T-helper 2 cell treated with Interferon-gamma antibody and Interleukin-4, amounts not matched to agents 100 ng/mL and 5 ng/mL, for 36 hours (primary cell): ENCODE measurements at regions not wholly inside any gene's neighbourhood (a gene's known extent, or its start where the extent isn't known, plus 50 kb on each side); places are given as distances from the start of the nearest gene placed in this dataset.

Experiments
- intact Hi-C: fragments of 100-400 bp; cut with micrococcal nuclease; formaldehyde crosslinking; loops from one replicate; pipeline ENCODE4 v1.15.1; 2023

DNA sequence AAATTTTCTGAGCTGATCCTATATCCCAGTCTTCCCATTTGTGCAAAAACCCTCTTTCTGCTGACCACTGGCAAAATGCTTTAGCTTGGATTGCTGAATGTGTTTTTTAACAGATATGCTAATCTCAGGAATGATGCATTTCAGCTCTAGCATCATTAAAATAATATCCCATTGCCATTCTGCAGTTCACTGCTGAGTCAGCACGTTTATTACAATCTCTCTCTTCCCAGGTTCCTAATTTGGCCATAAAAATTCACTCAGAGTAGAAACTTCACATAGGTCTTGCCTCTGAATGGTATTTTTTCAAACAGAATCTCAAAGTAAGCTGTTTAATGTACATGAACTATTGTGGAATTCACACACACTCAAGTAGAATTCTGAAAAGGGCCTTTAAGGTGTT is 509.6 kb upstream of the SUCLG2 start:
- intact Hi-C loops = no loop called here

DNA sequence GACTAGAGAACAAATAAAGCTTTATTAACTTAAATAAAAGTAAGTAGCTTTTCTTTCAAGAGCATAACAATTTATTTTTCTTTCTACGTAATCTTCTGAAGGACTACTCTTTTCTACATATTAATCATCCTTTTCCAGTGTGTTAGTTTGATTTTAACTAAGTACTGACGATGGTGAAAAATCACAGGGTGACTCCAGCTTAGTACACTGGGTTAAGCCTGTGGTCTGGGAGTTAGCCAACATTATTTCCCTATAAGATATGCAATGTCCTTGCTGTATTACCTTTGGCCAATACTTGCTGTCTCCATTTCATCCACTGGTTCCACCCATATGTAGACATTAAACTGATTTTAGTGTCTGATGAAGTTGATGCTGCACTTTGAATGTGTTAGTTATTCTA is 508.6 kb upstream of the SUCLG2 start:
- intact Hi-C loops = no loop called here

DNA sequence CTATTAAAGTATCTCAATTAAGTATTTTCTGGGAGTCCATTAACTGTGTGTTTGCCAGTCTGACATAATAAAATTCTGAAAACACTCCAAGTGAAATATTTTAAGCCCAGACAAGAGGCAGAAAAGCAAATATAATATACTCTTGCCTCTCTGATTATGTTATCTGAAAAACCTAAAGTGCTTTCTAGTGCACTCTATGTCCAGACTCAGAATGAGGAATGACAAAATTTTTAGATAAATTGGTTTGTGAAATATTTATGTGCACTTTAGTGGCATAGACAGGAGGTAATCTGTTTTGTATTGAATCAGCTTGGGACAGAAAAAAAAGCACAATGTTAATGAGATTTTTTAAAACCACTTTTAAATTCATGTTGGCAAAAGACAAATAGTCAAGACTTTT is 508.2 kb upstream of the SUCLG2 start:
- intact Hi-C loops = no loop called here

DNA sequence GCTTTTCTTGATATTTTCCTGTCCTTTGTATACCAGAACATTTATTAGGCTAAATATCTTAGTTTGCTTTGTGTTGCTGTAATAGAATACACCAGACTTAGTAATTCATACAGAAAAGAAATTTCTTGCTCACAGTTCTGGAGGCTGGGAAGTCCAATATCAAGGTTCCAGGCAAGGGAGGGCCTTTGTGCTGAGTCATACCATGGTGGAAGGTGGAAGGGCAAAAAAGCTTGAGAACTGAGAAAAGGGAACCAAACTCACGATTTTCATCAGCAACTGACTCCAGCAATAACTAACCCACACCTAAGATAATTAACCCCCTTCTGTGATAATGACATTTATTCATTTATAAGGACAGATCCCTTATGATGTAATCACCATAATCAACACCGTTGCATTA is 496.9 kb upstream of the SUCLG2 start:
- intact Hi-C loops = no loop called here

DNA sequence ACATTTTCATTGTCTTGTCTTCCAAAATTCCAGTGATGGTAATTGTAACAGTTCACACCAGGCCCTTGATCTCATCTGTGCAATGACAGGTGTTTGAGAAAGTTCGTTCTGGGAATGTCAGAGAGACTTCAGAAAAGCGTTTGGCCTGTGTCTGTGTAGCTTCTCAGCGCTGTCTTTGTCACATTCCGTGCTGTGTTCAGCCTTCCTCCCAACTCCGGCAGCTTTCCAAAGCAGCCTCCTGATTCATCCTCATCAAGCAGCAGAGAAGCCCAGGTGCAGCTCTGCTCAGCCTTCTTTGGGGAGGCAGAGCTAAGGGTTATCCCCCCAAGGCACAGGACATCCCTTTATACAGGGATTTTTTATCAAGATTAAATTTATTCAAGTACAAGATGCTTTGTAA is 494.0 kb upstream of the SUCLG2 start:
- intact Hi-C loops = no loop called here

DNA sequence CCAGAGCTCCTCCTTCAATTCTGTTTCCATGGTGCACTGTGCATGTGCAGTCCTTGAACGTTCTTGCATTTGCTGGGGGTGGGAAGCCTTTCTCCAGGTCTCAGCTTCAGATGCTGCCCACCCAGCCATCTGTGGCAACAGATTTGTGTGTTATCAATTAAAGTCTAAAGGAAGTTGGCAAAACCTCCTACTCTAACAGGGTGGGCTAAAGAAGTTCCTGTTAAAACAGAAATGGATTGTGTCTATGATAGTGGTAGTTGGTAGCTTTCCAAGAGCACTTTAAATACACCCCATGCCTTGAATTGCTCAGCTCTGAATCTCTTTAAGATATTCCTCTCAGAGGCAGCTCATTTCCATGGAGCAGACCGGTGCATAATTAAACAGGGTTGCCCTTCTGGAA is 488.0 kb upstream of the SUCLG2 start:
- intact Hi-C loops = no loop called here

DNA sequence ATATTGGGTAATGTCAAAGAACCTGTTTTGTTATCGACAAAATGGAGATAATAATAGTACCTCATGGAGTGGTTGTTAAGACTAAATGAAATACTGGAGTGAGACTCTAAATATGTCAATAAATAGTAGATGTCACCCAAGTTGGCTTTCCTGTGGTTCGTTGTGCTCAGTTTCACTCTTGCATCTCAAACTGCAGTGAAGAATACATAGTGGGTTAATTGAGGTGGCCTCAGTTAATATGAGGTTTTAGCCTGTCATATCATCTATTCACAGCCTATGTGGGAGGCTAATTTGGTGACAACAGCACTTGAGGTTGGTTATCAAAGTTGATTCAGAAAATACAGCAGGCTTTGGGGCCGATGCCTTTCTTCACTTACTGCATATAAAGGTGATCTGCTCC is 485.5 kb upstream of the SUCLG2 start:
- intact Hi-C loops = no loop called here

DNA sequence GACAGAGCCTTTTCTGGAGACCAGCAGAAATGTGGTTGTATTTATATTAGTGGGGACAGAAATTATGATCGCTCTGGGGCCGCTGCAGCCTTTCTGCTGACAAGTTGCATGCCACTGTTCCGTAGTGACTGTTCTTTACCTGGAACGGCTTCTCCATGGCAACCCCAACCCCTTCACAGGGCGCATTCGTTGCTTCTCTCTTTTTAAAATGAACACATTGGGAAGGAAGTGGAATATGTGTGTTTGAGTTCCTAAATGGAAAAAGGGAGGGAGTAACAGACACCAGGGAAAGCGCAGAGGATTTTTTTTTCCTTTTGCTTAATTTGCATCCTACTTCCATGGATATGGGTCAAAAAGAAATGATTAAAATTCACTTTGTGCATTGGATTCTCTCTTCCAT is 482.0 kb upstream of the SUCLG2 start:
- intact Hi-C loops = no loop called here

DNA sequence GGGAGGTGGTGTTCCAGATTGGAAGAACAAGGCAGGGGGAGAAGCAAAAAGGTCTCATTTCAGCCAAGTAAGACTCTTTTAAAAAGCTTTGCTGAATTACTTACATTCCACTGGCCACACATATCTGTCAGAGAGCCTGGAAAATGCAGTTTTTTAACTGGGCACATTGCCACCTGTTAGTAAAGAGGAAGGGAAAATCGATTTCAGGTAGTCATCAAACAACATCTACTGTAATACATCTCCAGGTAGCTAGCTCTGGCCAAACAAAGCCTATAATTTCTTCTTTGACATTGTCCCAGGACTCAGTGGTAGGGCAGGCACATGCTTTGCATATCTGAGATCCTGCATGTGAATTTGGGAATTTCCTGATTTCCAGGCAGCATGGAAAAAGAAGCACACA is 480.7 kb upstream of the SUCLG2 start:
- intact Hi-C loops = no loop called here

DNA sequence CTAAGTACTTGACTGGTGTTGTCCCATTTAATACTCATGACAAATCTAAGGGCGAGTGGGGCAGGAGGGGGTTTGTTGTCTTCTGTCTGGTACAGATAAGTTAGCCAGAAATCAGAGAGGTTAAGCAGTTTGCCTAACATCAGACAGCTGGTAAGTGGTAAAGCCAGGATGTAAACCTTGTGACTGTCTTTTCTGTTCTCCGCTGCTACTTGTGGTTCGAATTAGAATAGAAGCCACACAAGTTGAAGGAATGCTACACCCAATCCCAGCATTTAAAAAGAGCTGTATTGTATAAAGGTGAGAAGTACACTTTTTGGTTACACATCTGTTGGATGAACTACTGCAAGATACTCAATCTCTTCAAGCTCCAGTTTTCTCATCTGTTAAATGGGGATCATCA is 474.7 kb upstream of the SUCLG2 start:
- intact Hi-C loops = no loop called here

DNA sequence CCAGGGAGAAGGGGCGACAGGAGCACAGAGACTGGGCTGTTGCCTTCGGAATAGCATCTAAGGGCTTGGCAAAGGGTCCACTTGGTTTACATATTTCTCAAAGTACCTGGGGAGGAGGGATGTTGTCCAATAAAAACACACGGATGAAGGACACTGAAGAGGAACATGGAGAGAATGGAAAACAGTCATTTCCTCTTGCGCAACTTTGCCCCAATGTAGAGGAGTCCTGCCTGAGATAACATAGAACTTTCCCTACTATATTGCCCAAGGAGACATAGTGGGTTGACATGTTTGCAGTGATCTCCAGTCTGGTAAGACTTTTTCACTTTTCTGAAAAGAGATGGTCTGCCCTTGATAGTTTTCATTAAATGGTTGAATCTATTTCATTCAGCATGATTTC is 468.8 kb upstream of the SUCLG2 start:
- intact Hi-C loops = no loop called here

DNA sequence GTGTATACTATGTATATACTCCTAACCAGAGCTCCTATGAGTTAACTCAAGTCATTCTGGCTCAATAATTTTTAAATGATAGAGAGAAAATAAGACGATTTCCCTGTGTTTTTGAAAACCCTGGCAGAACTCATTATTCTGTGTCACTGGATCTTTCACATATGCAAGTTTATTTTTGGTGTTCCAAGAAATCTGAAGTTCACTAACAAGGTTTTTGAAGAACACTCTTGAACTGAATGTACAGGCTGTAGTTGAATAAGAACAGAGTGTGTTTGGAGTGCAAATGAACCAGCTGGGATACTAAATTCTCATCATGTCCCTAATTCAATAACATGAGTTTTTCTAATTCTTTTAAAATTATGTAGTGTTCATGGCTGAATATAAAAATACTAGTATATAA is 466.9 kb upstream of the SUCLG2 start:
- intact Hi-C loops = no loop called here

DNA sequence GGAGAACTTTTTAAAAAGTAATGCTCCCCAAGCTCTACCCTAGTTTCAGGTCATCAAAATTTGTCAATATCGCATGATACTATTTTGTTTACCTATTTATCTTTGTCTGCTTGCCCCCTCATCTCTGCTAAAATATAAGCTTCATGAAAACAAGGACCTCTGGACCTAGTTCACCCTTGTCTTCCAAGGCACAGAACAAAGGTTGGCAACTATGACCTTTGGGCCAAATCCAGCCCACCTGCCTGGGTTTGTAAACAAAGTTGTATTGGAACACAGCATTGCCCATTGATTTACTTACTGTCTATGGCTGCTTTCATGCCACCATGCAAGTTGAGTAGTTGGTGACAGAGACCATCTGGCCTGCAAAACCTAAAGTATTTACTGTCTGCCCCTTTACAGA is 462.2 kb upstream of the SUCLG2 start:
- intact Hi-C loops = no loop called here

DNA sequence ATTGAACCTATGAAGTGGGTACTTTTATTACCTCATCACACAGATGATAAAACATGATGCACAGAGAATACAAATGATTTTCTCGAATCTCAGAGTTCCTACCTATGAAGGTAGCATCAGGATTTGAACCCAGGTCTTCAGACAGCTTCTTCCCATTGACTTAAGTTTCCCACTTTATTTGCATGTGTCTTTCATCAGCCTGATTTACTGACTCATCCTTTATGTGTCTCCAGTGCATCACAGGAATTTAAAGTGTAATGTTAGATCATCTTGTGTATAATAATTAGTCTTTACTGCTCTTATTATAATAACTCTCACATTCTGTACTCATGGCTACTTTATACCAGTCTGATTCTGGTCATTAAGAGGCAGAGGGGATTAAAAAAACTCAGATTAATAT is 449.4 kb upstream of the SUCLG2 start:
- intact Hi-C loops = no loop called here

DNA sequence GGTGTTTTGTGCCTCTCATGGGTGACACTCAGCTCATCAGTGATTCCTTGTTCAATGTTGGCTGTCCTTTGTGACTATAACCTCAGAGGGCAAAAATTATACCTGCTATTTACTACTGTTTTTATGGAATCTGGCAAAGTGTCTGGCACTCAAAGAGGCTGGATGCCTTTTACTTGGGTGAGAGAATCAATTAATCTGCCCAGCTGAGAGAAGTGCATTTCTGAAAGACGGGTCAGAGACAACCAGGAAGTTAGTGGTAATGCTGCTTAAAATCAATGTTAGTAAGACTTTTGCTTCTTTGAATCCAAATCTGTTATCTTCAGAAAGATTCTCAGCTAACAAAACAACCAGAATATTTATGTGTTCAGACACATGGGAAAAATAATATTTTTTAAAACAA is 436.2 kb upstream of the SUCLG2 start:
- intact Hi-C loops = no loop called here

DNA sequence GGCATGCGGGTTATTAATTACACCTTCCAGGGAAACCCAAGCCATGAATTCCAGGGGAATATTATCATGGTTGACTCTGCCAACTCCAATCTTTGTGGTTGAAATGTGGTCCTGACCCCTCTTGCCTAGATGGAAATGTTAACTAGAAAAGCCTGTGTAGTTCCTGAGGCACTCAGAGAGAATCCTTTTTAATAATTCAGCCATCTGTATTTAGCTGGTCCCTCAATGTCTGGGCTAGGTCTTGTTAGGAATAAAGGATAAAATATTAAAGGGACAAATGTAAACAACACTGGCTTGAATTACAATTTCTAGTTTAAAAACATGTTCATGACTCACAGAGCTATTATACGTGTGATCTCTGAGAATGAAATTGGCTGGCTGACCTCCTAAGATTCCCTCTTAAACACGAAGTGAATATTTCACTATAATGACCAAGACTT is 435.2 kb upstream of the SUCLG2 start:
- intact Hi-C loops = no loop called here

DNA sequence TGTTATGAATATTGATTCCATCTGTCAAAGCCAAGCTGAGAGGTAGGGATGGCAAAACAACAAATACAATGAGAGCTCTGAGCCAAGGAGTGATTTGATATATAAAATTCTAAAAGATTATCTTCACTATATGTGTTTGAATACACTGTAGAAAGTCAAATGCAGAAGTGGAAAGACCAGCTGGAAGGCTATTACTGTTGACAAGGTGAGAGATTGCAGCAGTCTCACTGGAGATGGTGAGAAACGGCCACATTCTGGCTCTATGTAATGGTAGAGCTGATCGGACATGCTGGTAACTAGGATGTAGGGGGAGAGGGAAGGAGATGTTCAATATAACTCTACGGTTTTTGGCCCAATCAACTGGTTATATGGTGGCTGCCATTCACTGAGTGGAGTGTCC is 434.2 kb upstream of the SUCLG2 start:
- intact Hi-C loops = loop anchor here (1.0 kb wide), 1 partner anchor 31 kb away; no protein-coding TSS in a partner anchor

DNA sequence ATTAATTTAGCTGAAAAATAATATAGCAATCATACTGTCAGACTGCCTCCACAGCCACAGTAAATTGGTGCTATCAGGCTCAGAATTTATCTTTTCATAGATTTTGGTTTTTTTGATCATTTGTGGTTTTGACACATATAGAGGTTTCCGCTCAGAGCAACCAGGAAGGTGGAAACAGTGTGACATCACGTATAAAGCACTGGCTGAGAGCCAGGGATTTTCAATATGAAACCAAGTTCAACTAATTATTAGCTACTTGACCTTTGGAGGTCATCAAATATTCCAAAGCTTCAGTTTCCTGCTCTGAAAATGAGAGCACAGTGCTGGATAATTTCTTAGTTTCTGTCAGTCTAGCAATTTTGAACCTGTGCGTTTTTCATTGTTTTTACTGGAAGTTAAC is 433.8 kb upstream of the SUCLG2 start:
- intact Hi-C loops = loop anchor here (1.0 kb wide), 1 partner anchor 31 kb away; no protein-coding TSS in a partner anchor

DNA sequence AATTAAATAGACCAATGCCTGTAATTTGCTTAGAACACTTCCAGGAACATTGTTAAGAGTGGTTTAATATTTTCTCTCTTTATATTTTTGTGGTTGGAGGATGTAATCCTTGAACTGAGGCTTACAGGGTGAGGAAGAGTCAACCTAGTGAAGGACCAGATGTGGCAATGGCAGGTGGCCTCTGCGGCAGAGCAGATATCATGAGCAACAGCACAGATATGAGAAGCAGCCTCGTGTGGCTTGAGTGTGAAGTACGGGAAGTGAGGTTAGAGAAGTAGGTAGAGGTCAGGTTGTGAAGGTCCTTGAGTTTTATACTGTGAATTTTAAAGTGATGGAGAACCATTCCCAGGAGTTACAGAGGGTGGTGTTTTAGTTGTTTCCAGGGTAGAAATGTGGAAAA is 417.6 kb upstream of the SUCLG2 start:
- intact Hi-C loops = no loop called here

DNA sequence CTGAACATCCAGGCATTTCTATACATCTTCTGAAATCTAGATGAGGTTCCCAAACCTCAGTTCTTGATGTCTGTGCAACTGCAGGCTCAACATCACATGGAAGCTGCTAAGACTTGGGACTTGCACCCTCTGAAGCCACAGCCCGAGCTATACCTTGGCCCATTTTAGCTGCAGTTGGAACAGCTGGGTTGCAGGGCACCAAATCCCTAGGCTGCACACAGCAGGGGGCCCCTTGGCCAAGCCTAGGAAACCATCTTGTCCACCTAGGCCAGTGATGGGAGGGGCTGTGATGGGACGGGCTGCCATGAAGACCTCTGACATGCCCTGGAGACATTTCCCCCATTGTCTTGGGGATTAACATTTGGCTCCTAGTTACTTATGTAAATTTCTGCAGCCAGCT is 415.8 kb upstream of the SUCLG2 start:
- intact Hi-C loops = no loop called here

DNA sequence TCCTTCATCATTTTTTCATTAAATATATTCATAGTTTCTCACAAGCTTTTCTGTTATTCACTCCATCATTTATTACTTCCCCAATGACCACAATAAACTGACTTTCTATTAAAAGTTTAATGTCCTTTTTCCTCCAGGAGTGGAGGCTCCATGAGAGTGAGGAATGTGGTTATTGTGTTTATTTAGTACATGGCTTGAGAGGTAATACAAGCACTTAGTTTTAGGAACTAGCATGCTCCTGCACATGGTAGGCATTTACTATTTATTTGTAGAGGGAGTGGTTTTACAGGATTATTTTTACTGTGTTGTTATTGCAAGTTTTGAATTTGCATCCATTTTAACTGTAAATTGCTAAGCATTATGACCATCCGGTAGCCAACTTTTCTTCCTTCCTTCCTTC is 412.9 kb upstream of the SUCLG2 start:
- intact Hi-C loops = no loop called here

DNA sequence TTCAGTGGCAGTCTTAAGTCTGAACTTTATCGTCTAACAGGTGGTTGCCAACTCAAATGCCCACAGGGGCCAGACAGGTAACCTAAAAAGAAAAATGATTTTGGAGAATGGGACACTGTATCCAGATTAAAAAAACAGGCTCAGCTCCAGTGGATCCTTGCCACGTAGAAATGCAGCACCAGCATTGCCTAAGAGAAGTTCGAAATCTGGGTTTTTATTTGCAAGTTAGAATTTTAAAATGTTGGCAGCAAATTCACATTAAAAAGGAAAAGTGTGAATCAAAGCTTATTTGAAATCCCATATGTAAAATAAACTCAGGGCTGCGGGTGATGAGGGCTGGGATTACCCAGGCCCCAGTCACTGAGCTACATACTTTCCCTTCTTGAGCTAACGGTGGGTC is 408.5 kb upstream of the SUCLG2 start:
- intact Hi-C loops = no loop called here

DNA sequence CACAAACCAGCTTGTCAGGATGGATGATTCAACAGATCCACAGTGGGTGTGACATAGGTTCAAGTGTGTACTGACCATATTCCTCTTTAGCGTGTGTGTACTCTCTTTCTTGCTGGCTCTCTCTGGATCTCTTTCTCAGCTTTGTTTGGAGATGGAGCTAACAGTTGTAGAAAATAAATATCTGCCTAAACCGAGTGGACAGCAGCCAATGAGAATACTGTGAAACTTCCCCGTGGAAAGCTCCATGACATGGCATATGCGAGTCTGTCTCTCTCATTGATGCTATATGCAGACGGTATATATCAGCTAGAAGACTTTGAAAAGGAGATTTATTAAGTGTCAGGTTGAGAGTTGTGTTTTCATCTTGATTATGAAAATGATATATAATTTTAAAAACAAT is 406.5 kb upstream of the SUCLG2 start:
- intact Hi-C loops = no loop called here

DNA sequence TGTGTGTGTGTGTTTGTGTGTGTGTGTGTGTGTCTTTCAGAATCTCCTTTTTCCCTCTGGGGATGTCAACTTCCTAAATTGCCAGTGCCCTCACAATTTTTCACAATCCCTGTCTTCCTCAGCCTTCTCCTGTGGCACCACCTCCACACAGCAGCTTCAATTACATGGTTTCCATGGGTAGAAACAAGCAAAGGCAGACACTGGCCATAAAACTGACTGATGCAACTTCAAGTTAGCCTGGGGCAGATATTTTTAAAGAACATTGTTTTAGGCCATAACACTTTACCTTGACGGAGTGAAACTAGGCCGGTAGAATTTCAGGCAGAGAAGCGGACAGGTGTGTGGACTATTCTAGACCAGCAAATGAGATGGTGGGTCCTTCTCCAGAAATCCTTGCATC is 405.8 kb upstream of the SUCLG2 start:
- intact Hi-C loops = no loop called here
